Osteocyte (in vitro differentiated cells): ENCODE measurements at regions not wholly inside any gene's neighbourhood (a gene's known extent, or its start where the extent isn't known, plus 50 kb on each side); places are given as distances from the start of the nearest gene placed in this dataset.
"Not testable (repeated sequence)": the region's sequence is repeated elsewhere in the genome, so short reads cannot be mapped to it uniquely, and the experiment has no call there.

Source experiments
- DNase-seq: peaks from one replicate; pipeline ENCODE4 v3.0.0; 2021; ENCODE audit warnings: mixed read lengths; ENCODE audit not compliant: unreplicated experiment; ENCODE audit errors: extremely low spot score
- H3K27ac Mint-ChIP-seq: one replicate; pipeline ENCODE4 v1.8.0; 2021; ENCODE audit warnings: mild to moderate bottlenecking, mixed read lengths; ENCODE audit not compliant: unreplicated experiment
- H3K27me3 Mint-ChIP-seq: one replicate; pipeline ENCODE4 v1.8.0; 2021; ENCODE audit warnings: mixed read lengths; ENCODE audit not compliant: unreplicated experiment
- H3K36me3 Mint-ChIP-seq: one replicate; pipeline ENCODE4 v1.8.0; 2021; ENCODE audit warnings: mixed read lengths; ENCODE audit not compliant: unreplicated experiment
- H3K4me1 Mint-ChIP-seq: one replicate; pipeline ENCODE4 v1.8.0; 2021; ENCODE audit warnings: mixed read lengths; ENCODE audit not compliant: unreplicated experiment
- H3K4me3 Mint-ChIP-seq: one replicate; pipeline ENCODE4 v1.8.0; 2021; ENCODE audit warnings: mild to moderate bottlenecking, moderate library complexity, mixed read lengths; ENCODE audit not compliant: unreplicated experiment
- H3K9me3 Mint-ChIP-seq: one replicate; pipeline ENCODE4 v1.8.0; 2021; ENCODE audit warnings: mixed read lengths; ENCODE audit not compliant: unreplicated experiment
- CTCF ChIP-seq: fragments of 200-600 bp; sonication (generic); IDR thresholded peaks from 2 replicates; pipeline ENCODE4 v1.5.0; 2021; ENCODE audit warnings: antibody characterized with exemption, mild to moderate bottlenecking, moderate library complexity

GRCh38 chr9:80763536-80763935 lies 925.8 kb downstream of the TLE1 start:
- TF ChIP-seq CTCF, result no peak
- Mint-ChIP-seq H3K4me3 (no peak overlapping the region), H3K9me3 (no peaks in the 10 kb centered on the region), H3K36me3 (no peaks in the 10 kb centered on the region), H3K27me3 (no peaks in the 10 kb centered on the region), H3K27ac (no peak overlapping the region), H3K4me1 (no peaks in the 10 kb centered on the region)
- DNase-seq, result no peak

GRCh38 chr9:80755586-80755985 lies 933.8 kb downstream of the TLE1 start:
- H3K4me1 Mint-ChIP-seq, result no peaks in the 10 kb centered on the region
- no peak overlapping the region for H3K27ac Mint-ChIP-seq
- H3K27me3 Mint-ChIP-seq, result no peaks in the 10 kb centered on the region
- H3K4me3 Mint-ChIP-seq, result no peak overlapping the region
- H3K9me3 Mint-ChIP-seq, result no peaks in the 10 kb centered on the region
- H3K36me3 Mint-ChIP-seq, result no peaks in the 10 kb centered on the region
- DNase-seq, result no peak
- no peak for TF ChIP-seq CTCF

GRCh38 chr9:80747056-80747455 lies 942.3 kb downstream of the TLE1 start:
- H3K36me3 Mint-ChIP-seq, H3K4me3 Mint-ChIP-seq, DNase-seq, H3K4me1 Mint-ChIP-seq, H3K9me3 Mint-ChIP-seq, H3K27ac Mint-ChIP-seq, H3K27me3 Mint-ChIP-seq: not testable (repeated sequence)

GRCh38 chr9:80732506-80732905 lies 956.8 kb downstream of the TLE1 start:
- Mint-ChIP-seq H3K27ac (no peak overlapping the region), H3K4me1 (peaks cover 4% of the 10 kb centered on the region), H3K4me3 (no peak overlapping the region), H3K27me3 (no peaks in the 10 kb centered on the region), H3K36me3 (no peaks in the 10 kb centered on the region), H3K9me3 (peaks cover 5% of the 10 kb centered on the region)
- no peak for DNase-seq
- TF ChIP-seq CTCF, result no peak

GRCh38 chr9:80720579-80720978 lies 968.8 kb downstream of the TLE1 start:
- Mint-ChIP-seq H3K27ac (no peak overlapping the region), H3K36me3 (no peaks in the 10 kb centered on the region), H3K4me3 (no peak overlapping the region), H3K4me1 (no peaks in the 10 kb centered on the region), H3K27me3 (no peaks in the 10 kb centered on the region), H3K9me3 (peaks cover 11% of the 10 kb centered on the region)
- TF ChIP-seq CTCF, result no peak
- no peak for DNase-seq

- no peak for DNase-seq
- H3K27me3 Mint-ChIP-seq, result no peaks in the 10 kb centered on the region
- peaks cover 36% of the 10 kb centered on the region for H3K9me3 Mint-ChIP-seq
- no peak for TF ChIP-seq CTCF
- H3K36me3 Mint-ChIP-seq, result peaks cover 11% of the 10 kb centered on the region
- H3K27ac Mint-ChIP-seq, result no peak overlapping the region
- no peaks in the 10 kb centered on the region for H3K4me1 Mint-ChIP-seq
- no peak overlapping the region for H3K4me3 Mint-ChIP-seq
These were observed 982.2 kb downstream of the TLE1 start for GRCh38 chr9:80707120-80707519.
